ENCODE measurements at regions not wholly inside any gene's neighbourhood (a gene's known extent, or its start where the extent isn't known, plus 50 kb on each side); places are given as distances from the start of the nearest gene placed in this dataset.

DNA sequence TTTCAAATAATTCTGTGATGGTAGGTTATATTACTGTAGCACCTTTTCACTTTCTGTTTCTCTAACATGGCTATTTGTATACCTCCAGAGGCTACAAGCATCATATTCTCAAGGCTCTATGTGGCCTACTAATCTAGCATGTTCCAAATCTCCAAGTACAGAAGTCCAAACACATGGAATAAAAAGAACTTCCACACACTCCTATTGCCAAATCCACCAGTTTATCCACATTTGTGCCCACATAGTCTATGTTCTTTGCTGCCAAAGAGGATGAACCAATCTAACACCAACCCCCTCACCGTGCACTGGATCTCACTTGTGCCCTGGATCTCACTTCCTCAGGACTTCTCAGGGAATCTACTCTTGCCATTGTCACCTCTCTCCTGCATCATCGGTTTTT lies 247.3 kb upstream of the RBBP8 start:
- Histone ChIP-seq H3K27me3 (ENCODE audit: control insufficient read depth in 3 of 3, insufficient read depth in 3 of 3, low read length in 3 of 3) (no peaks in the 10 kb centered on the region), H3K4me1 (ENCODE audit: control insufficient read depth in 3 of 3, insufficient read depth in 3 of 3, low read length in 3 of 3) (peaks cover 0 to 9% (median 0%) of the 10 kb centered on the region in 3 donors), H3K27ac (ENCODE audit: low read depth, low read length) (no peak overlapping the region), H3K9me3 (ENCODE audit: control insufficient read depth in 3 of 3, low read length in 3 of 3) (no peaks in the 10 kb centered on the region), H3K9ac (ENCODE audit: low read depth in 1 of 3, low read length in 3 of 3) (no peak overlapping the region), H3K4me3 (ENCODE audit: low read length in 3 of 3) (no peak overlapping the region), H3K36me3 (ENCODE audit: control insufficient read depth in 3 of 3, insufficient read depth in 3 of 3, low read length in 3 of 3) (no peaks in the 10 kb centered on the region)

DNA sequence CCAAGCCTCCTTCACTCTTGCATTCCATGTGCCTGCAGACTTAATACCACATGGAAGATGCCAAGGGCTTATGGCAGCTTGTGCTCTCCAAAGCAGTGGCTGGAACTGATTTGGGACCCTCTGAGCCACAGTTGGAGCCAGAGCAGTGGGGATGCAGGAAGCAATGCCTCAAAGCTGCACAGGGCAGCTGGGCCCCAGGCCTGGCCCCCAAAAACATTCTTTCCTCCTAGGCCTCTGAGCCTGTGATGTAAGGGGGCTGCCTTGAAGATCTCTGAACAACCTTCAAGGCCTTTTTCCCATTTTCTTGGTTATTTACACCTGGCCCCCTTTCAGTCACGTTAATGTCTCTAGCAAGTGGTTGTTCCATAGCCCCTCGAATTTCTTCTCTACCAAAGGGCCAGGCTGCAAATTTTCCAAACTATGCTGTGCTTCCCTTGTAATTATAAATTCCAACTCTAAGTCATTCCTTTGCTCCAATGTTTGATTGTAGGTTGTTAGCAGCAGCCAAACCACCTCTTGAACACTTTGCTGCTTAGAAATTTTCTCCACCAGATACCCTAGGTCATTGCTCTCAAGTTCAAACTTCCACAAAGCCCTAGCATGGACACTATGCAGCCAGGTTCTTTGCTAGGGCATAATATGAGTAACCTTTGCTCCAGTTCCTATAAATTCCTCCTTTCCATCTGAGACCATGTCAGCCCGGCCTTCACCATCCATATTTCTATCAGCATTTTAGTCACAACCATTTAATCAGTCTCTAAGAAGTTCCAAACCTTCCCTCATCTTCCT lies 245.0 kb upstream of the RBBP8 start:
- no peak overlapping the region for H3K4me3 ChIP-seq (ENCODE audit: low read length in 3 of 3)
- H3K9ac ChIP-seq (ENCODE audit: low read depth in 1 of 3, low read length in 3 of 3), result no peak overlapping the region
- no peaks in the 10 kb centered on the region for H3K36me3 ChIP-seq (ENCODE audit: control insufficient read depth in 3 of 3, insufficient read depth in 3 of 3, low read length in 3 of 3)
- H3K27me3 ChIP-seq (ENCODE audit: control insufficient read depth in 3 of 3, insufficient read depth in 3 of 3, low read length in 3 of 3), result no peaks in the 10 kb centered on the region
- peaks cover 0 to 6% (median 0%) of the 10 kb centered on the region in 3 donors for H3K4me1 ChIP-seq (ENCODE audit: control insufficient read depth in 3 of 3, insufficient read depth in 3 of 3, low read length in 3 of 3)
- H3K27ac ChIP-seq (ENCODE audit: low read depth, low read length), result no peak overlapping the region
- no peaks in the 10 kb centered on the region for H3K9me3 ChIP-seq (ENCODE audit: control insufficient read depth in 3 of 3, low read length in 3 of 3)

DNA sequence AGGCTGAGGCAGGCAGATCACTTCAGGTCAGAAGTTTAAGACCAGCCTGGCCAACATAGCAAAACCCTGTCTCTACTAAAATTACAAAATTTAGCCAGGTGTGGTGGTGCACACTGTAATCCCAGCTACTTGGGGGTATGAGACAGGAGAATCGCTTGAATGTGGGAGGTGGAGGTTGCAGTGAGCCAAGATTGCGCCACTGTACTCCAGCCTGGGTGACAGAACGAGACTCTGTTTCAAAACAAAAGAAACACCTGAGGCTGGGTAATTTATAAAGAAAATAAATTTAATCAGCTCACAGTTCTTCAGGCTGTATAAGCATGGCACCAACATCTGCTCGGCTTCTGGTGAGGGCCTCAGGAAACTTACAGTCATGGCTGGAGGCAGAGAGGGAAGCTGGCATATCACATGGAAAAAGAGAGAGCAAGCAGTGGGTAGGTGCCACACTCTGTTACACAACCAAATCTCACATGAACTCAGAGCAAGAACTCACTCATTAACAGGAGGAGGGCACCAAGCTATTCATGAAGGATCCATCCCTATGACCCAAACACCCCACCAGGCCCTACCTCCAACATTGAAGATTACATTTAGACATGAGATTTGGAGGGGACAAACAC lies 244.1 kb upstream of the RBBP8 start:
- Histone ChIP-seq H3K27me3 (ENCODE audit: control insufficient read depth in 3 of 3, insufficient read depth in 3 of 3, low read length in 3 of 3) (no peaks in the 10 kb centered on the region), H3K9ac (ENCODE audit: low read depth in 1 of 3, low read length in 3 of 3) (no peak overlapping the region), H3K4me1 (ENCODE audit: control insufficient read depth in 3 of 3, insufficient read depth in 3 of 3, low read length in 3 of 3) (no peaks in the 10 kb centered on the region), H3K4me3 (ENCODE audit: low read length in 3 of 3) (no peak overlapping the region), H3K27ac (ENCODE audit: low read depth, low read length) (no peak overlapping the region), H3K9me3 (ENCODE audit: control insufficient read depth in 3 of 3, low read length in 3 of 3) (no peaks in the 10 kb centered on the region), H3K36me3 (ENCODE audit: control insufficient read depth in 3 of 3, insufficient read depth in 3 of 3, low read length in 3 of 3) (no peaks in the 10 kb centered on the region)

DNA sequence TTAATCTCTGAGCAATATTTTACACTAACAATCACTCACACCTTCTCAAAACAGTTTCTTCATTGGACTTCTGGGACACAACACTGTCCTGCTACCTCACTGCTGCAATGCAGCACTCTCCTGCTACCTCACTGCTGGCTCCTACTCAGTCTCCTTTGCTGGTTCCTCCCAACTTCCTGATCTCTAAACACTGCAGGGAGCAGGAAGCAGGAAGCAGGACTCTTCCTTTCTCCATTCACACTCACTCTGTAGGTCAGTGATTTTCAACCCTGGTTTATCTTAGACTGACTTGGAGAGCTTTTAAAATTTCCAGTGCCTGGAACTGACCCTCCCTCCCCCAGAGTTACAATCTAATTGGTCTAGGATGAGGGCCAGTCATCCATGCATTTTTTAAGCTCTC lies 243.4 kb upstream of the RBBP8 start:
- H3K4me3 ChIP-seq (ENCODE audit: low read length in 3 of 3), result no peak overlapping the region

DNA sequence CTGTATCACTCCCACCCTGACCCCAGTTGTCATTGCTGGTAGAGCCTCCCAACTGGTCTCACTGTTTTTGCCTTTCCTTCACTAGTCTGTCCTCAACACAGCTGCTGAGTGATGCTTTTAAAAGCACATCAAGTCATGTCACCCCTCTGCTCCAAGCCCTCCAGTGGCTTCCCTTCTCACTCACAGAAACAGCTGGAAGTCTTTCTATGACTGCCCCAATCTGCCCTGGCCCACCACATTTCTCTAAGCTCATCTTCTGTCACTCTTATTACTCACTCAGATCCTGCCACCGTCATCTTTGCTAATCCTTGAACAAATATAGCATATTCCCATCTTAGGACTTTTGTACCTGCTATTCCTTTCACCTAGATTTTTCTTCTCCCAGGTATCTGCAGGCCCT lies 242.6 kb upstream of the RBBP8 start:
- Histone ChIP-seq H3K36me3 (ENCODE audit: control insufficient read depth in 3 of 3, insufficient read depth in 3 of 3, low read length in 3 of 3) (no peaks in the 10 kb centered on the region), H3K4me3 (ENCODE audit: low read length in 3 of 3) (no peak overlapping the region), H3K27ac (ENCODE audit: low read depth, low read length) (no peak overlapping the region), H3K4me1 (ENCODE audit: control insufficient read depth in 3 of 3, insufficient read depth in 3 of 3, low read length in 3 of 3) (no peaks in the 10 kb centered on the region), H3K27me3 (ENCODE audit: control insufficient read depth in 3 of 3, insufficient read depth in 3 of 3, low read length in 3 of 3) (no peaks in the 10 kb centered on the region), H3K9ac (ENCODE audit: low read depth in 1 of 3, low read length in 3 of 3) (no peak overlapping the region), H3K9me3 (ENCODE audit: control insufficient read depth in 3 of 3, low read length in 3 of 3) (no peaks in the 10 kb centered on the region)

More for the DNA sequence above, 243.4 kb upstream of the RBBP8 start:
- H3K9me3 ChIP-seq (ENCODE audit: control insufficient read depth in 3 of 3, low read length in 3 of 3), result no peaks in the 10 kb centered on the region
- no peaks in the 10 kb centered on the region for H3K4me1 ChIP-seq (ENCODE audit: control insufficient read depth in 3 of 3, insufficient read depth in 3 of 3, low read length in 3 of 3)
- H3K27me3 ChIP-seq (ENCODE audit: control insufficient read depth in 3 of 3, insufficient read depth in 3 of 3, low read length in 3 of 3), result no peaks in the 10 kb centered on the region
- H3K9ac ChIP-seq (ENCODE audit: low read depth in 1 of 3, low read length in 3 of 3), result no peak overlapping the region
- H3K36me3 ChIP-seq (ENCODE audit: control insufficient read depth in 3 of 3, insufficient read depth in 3 of 3, low read length in 3 of 3), result no peaks in the 10 kb centered on the region
- H3K27ac ChIP-seq (ENCODE audit: low read depth, low read length), result no peak overlapping the region

DNA sequence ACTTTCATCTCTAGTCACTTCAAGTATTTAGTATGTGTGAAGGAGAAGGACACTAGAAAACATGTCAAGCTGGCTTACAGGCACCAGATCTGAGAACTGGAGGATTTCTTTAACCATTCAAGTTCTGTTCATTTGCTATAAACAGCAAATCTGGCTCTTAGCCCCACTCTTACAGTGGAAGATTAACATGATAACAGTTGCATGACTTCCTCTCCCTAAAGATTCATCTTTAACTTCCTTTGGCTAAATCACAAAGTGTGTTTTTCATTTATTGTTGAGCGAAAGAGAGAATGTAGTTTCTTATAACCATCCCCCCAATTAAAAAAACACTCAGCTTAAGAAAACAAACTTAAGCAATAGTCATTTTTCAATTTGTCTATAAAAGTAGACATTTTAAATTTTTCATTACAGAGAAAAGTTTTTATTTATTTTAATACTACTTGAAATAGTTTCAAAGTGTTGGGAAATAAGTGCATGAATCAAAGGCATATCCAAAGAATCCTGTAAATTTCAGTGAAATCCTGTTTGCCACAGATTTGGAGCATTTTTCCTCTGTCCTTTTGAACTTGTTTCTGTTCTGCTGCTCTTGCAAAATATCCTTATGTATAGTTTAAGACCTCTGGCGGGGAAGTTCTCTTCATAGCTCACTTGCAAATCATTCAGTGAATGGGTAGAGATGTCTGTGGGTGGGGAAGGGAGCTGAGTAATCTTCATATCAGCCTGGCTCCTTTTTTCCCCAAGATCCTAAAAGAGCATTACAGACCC lies 241.0 kb upstream of the RBBP8 start:
- Histone ChIP-seq H3K27me3 (ENCODE audit: control insufficient read depth in 3 of 3, insufficient read depth in 3 of 3, low read length in 3 of 3) (no peaks in the 10 kb centered on the region), H3K9ac (ENCODE audit: low read depth in 1 of 3, low read length in 3 of 3) (no peak overlapping the region), H3K9me3 (ENCODE audit: control insufficient read depth in 3 of 3, low read length in 3 of 3) (no peaks in the 10 kb centered on the region), H3K4me1 (ENCODE audit: control insufficient read depth in 3 of 3, insufficient read depth in 3 of 3, low read length in 3 of 3) (no peaks in the 10 kb centered on the region), H3K36me3 (ENCODE audit: control insufficient read depth in 3 of 3, insufficient read depth in 3 of 3, low read length in 3 of 3) (no peaks in the 10 kb centered on the region), H3K27ac (ENCODE audit: low read depth, low read length) (no peak overlapping the region), H3K4me3 (ENCODE audit: low read length in 3 of 3) (no peak overlapping the region)

DNA sequence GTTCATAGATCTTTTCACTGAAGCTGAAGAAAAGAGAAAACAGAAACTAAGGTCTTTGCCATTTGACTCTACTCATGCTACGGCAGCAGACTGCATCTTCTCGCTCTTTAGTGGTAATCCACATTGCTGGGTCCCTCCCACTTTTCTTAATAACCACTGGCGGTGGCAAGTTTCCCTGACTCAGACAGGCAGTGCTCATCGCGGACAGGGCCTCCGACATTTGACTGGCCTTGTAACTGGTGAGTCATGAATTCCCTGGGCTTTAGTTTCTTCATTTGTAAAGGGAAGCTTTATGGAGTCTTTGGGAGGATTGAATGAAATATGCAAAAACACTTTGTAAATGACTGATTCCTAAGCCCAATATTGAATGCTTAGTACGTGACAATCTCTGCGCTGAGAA lies 238.2 kb upstream of the RBBP8 start:
- no peak overlapping the region for H3K4me3 ChIP-seq (ENCODE audit: low read length in 3 of 3)
- no peak overlapping the region for H3K27ac ChIP-seq (ENCODE audit: low read depth, low read length)
- no peak overlapping the region for H3K9ac ChIP-seq (ENCODE audit: low read depth in 1 of 3, low read length in 3 of 3)
- H3K27me3 ChIP-seq (ENCODE audit: control insufficient read depth in 3 of 3, insufficient read depth in 3 of 3, low read length in 3 of 3), result no peaks in the 10 kb centered on the region
- no peaks in the 10 kb centered on the region for H3K36me3 ChIP-seq (ENCODE audit: control insufficient read depth in 3 of 3, insufficient read depth in 3 of 3, low read length in 3 of 3)
- no peaks in the 10 kb centered on the region for H3K4me1 ChIP-seq (ENCODE audit: control insufficient read depth in 3 of 3, insufficient read depth in 3 of 3, low read length in 3 of 3)
- H3K9me3 ChIP-seq (ENCODE audit: control insufficient read depth in 3 of 3, low read length in 3 of 3), result no peaks in the 10 kb centered on the region

DNA sequence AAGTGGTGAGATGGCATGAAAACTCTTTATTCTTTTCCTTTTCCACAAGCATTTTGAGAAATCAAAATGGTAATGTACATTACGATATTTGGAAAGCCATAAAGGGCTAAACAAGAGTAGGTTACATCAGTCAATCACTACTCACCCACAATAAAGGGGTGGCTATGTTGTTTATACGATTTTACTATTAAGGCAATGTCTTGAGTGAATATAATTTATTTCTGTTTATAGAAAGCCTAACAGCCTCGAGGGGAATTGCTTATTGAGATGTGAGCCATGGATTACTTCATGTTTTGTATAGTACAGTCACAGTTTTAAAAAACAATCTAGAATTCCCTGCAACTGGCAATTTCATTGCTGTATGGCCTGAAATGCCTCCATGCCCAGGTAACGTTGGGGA lies 237.5 kb upstream of the RBBP8 start:
- Histone ChIP-seq H3K27ac (ENCODE audit: low read depth, low read length) (no peak overlapping the region), H3K9me3 (ENCODE audit: control insufficient read depth in 3 of 3, low read length in 3 of 3) (no peaks in the 10 kb centered on the region), H3K36me3 (ENCODE audit: control insufficient read depth in 3 of 3, insufficient read depth in 3 of 3, low read length in 3 of 3) (no peaks in the 10 kb centered on the region), H3K4me1 (ENCODE audit: control insufficient read depth in 3 of 3, insufficient read depth in 3 of 3, low read length in 3 of 3) (no peaks in the 10 kb centered on the region), H3K27me3 (ENCODE audit: control insufficient read depth in 3 of 3, insufficient read depth in 3 of 3, low read length in 3 of 3) (no peaks in the 10 kb centered on the region), H3K4me3 (ENCODE audit: low read length in 3 of 3) (no peak overlapping the region), H3K9ac (ENCODE audit: low read depth in 1 of 3, low read length in 3 of 3) (no peak overlapping the region)

DNA sequence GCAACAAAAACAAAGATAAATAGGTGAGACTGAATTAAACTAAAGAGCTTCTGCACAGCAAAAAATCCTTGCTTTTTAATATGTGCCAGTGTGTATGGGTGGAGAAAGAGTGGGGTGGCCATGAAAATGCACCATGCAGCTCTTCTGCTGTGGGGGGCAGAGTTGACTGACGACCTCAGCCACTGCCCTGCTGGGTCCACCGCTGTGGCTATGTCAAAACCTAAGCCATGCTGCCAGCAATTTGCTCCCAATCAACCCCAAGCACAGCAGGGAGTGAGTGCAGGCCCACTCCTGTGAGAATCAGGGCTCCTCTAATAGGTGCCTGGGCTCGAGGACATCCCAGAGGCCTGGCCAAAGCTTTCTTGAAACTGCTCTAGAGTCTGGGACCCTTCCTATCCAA lies 235.6 kb upstream of the RBBP8 start:
- no peaks in the 10 kb centered on the region for H3K4me1 ChIP-seq (ENCODE audit: control insufficient read depth in 3 of 3, insufficient read depth in 3 of 3, low read length in 3 of 3)
- no peak overlapping the region for H3K4me3 ChIP-seq (ENCODE audit: low read length in 3 of 3)
- H3K27me3 ChIP-seq (ENCODE audit: control insufficient read depth in 3 of 3, insufficient read depth in 3 of 3, low read length in 3 of 3), result no peaks in the 10 kb centered on the region
- no peak overlapping the region for H3K9ac ChIP-seq (ENCODE audit: low read depth in 1 of 3, low read length in 3 of 3)
- H3K36me3 ChIP-seq (ENCODE audit: control insufficient read depth in 3 of 3, insufficient read depth in 3 of 3, low read length in 3 of 3), result no peaks in the 10 kb centered on the region
- H3K27ac ChIP-seq (ENCODE audit: low read depth, low read length), result no peak overlapping the region
- H3K9me3 ChIP-seq (ENCODE audit: control insufficient read depth in 3 of 3, low read length in 3 of 3), result no peaks in the 10 kb centered on the region

DNA sequence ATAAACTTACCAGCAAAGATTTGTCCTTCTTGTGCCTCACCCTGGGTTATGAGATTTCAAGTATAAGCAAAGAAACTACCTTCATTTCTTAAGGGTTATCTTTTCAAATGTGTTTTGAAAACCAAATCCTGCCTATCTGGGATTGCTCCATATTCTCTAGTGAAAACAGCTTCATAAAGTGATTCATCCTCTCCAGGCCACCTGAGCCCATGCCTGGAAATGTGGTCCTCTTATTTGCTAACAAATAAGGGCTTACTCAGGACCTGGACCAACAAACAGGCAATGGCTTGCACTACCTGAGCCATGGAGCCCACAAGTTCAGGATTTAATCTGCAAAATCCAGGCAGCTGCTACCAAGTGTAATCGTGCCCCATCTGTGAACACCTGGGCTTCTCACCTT lies 234.4 kb upstream of the RBBP8 start:
- H3K27me3 ChIP-seq (ENCODE audit: control insufficient read depth in 3 of 3, insufficient read depth in 3 of 3, low read length in 3 of 3), result no peaks in the 10 kb centered on the region
- no peaks in the 10 kb centered on the region for H3K9me3 ChIP-seq (ENCODE audit: control insufficient read depth in 3 of 3, low read length in 3 of 3)
- H3K4me1 ChIP-seq (ENCODE audit: control insufficient read depth in 3 of 3, insufficient read depth in 3 of 3, low read length in 3 of 3), result no peaks in the 10 kb centered on the region
- H3K36me3 ChIP-seq (ENCODE audit: control insufficient read depth in 3 of 3, insufficient read depth in 3 of 3, low read length in 3 of 3), result no peaks in the 10 kb centered on the region
- H3K9ac ChIP-seq (ENCODE audit: low read depth in 1 of 3, low read length in 3 of 3), result no peak overlapping the region
- no peak overlapping the region for H3K4me3 ChIP-seq (ENCODE audit: low read length in 3 of 3)
- no peak overlapping the region for H3K27ac ChIP-seq (ENCODE audit: low read depth, low read length)
